ENCODE measurements at regions not wholly inside any gene's neighbourhood (a gene's known extent, or its start where the extent isn't known, plus 50 kb on each side); places are given as distances from the start of the nearest gene placed in this dataset.
"Not testable (repeated sequence)": the region's sequence is repeated elsewhere in the genome, so short reads cannot be mapped to it uniquely, and the experiment has no call there.

DNA sequence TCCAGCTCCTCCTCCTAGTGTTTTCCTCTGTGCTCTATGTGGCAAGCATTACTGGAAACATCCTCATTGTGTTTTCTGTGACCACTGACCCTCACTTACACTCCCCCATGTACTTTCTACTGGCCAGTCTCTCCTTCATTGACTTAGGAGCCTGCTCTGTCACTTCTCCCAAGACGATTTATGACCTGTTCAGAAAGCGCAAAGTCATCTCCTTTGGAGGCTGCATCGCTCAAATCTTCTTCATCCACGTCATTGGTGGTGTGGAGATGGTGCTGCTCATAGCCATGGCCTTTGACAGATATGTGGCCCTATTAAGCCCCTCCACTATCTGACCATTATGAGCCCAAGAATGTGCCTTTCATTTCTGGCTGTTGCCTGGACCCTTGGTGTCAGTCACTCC, 64.0 kb downstream of the OR4F15 start:
- not testable (repeated sequence) for DNase-seq (ENCODE audit: low read depth in 3 of 3, low spot score in 2 of 3)

DNA sequence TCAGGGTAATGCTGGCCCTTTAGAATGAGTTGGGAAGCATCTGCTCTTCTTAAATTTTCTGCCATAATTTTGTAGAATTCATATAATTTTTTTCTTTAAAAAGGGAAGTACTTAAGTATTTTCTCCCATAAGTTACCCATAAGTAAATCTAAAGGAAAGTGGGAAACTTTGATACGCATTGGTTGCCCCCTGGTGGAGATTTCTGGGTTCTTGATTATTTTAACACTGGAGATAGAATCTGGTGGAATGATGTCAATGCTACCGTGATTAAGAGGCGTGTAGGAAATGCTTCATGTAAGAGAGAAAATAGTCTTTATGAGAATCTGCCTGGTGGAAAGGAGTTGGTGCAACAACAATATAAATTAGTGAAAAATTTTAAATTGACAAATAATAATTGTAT, 65.6 kb downstream of the OR4F15 start:
- DNase-seq (ENCODE audit: low read depth in 3 of 3, low spot score in 2 of 3) = not testable (repeated sequence)

DNA sequence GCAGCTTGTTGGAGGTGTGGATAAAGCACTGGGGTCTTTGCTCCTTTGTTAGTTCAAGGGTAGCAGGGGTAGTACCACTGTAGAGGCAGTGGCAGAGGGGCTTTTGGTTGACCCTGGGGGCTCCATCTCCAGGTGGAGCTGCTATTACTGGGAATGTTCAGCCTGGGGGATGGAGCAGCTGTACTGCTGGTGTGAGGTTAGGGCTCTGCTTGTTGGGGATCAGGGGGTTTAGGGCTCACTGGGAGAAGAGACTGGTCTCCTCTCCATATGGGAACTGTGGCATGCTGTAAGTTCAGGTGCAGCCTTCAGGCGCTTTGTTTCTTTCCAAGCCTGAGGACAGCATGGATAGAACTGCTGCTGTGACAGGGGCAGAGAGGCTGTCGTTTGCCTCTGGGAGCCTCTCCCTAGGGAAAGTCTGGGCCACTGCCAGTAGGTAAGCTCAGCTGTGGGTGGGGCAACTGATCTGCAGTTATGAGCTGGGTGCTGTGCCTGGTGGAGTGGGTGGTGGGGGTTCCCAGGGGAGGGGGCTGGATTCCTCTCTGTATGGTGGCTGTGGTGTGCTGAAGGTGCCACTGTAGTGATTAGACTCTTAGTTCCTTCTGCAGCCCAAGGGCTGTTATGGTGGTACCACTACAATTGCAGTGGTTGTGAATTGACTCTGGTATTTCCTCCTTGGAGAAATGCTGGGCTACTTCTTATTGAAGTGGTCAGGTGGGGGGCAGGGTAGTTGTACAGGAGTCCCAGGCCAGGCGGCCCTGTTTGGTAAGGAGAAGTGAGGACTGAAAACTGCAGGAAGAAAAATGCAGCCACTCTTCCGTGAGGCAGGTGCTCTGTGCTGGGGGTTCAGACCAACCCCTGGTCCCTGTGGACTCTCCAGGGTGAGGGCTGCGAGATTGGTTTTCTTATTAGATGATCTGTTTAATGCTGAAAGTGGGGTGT, 100.6 kb downstream of the OR4F15 start:
- not testable (repeated sequence) for DNase-seq (ENCODE audit: low read depth in 3 of 3, low spot score in 2 of 3)

DNA sequence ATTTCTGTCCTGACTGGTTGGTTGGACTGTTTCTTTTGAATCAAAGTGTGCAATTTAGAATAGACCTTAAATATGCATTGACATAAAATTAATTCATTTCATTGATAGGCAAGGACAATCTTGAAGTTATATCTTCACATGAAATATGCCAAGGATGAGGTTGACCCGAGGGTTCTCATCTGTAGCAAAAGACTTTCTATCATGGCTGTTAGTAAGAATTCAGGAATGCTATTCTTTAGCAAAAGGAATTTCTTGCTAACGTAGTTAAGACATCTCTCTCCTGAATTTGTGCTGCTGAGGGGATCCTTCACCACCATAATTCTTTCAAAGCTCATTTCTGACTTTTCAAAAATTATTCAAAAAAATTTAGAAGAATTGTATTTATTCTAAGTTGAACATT, 112.6 kb downstream of the OR4F15 start:
- DNase-seq (ENCODE audit: low read depth in 3 of 3, low spot score in 2 of 3) = not testable (repeated sequence)

DNA sequence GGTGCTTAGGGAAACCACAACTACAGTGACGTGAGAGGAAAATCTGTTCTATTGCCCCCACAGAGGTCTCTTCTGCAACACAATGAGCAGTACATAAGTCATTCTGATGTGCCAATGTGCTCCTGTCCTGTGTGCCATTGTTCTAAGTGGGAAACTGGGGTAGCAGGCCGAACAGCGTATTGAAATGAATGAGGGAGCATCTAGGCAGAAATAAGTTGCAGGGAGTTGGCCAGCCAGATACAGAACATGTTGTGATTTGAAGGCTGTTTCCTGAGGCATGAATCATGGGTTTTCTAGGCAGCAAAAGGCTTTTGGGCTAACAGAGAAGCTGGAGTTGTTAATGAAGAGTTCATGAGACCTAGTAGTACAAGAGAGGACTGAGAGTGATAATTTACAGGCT, 122.5 kb downstream of the OR4F15 start:
- not testable (repeated sequence) for DNase-seq (ENCODE audit: low read depth in 3 of 3, low spot score in 2 of 3)

DNA sequence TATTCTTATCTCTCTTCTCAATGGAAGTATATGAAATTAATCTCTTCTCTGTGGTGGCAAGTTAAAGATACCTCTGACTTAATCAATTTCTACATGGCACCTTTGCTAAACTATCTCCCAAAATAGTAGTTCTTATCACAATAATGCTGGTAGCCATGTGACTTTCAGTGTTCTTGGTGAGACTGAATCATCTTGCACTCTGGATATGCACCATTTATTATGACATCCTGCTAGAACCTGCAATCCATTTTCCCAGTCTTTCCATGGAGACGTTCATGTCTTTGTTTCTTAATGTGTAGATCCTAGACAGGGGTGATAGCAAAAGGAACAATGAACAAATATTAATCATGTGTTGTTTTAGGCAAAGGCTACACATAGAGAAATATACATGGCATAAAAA, 125.4 kb downstream of the OR4F15 start:
- DNase-seq (ENCODE audit: low read depth in 3 of 3, low spot score in 2 of 3) = not testable (repeated sequence)

DNA sequence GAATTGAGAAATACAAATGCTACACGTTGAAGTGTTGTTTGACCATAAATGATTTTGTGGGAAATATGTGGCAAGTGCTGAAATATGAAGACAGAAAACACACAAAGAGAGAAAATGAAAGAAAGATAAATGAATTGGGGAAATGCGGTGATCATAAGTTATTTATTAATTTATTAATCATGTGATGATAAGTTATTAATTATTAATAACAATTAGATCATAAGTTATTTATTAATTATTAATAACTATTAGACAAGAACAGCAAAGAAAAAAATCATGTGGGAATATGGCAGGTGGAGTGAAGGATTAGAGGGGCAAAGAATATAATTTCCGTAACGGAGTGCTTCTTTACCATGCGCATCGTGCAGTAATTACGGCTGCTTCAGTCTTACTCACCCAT, 126.6 kb downstream of the OR4F15 start:
- not testable (repeated sequence) for DNase-seq (ENCODE audit: low read depth in 3 of 3, low spot score in 2 of 3)

DNA sequence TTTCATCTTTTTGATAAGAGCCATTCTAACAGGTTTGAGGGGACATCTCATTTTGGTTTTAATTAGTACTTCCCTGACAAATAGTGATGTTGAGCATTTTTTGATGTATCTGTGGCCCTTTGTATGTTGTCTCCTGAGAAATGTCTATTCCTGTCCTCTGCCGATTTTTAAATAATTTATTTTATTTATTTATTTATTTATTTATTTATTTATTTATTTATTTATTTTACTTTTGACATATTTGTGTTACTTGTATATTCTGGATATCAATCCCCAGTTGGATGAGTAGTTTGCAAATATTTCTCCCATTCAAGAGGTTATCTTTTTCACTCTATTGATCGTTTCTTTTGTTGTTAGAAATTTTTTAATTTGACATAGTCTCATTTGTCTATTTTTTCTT, 133.9 kb downstream of the OR4F15 start:
- not testable (repeated sequence) for DNase-seq (ENCODE audit: low read depth in 3 of 3, low spot score in 2 of 3)

DNA sequence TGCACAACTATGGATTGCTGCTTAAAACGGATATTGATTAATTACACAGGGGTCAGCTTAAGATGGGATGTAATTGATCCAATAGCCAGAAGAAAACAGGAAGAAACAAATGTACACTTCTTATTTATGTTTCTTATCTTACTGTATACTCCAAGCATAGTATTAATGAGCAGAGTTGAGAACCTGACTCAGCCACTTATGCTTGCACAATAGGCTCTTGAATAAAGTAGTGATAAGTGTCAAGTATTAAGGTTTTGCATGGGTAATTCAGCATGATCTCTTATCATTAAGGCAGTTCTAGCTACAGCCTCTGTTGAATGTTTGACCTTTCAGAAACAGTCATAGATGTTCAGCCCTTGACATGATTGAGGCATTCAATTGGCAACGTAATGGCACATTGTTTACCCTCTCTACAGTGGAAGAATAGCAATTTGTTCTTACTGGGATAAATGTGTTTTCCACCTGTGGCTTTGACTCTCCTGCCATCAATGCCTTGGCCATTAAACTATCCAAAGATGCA, 136.5 kb downstream of the OR4F15 start:
- DNase-seq (ENCODE audit: low read depth in 3 of 3, low spot score in 2 of 3) = not testable (repeated sequence)

DNA sequence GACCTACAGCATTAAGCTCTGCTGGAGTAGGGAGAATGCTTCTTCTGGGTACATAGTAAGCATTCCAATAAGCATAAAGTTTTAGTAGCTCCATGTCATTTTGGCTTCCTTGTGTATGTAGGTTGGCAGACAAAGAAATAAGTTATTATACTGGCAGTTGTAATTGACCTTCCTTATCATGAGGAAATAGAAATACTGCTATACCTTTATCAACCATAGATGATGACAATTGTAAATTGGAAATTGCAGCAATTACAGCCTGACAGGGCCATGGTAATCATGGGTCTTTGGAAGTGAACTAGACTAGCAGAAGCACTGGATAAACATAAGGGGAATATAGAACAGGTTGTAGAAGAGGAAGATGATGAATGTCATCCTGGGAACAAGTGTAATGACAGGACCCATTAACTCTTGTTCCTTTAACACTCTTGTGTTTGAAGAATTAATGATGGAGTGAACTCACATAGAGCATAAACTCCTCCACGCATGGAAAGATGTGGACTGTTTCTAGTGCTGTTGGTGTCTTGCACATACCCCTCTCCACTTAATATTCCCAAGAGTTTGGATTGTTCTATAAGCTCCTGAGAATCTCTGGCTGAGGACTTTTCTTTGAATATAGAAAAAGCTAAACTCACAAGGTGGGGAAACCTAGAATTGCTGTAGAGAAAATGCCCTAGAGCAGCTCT, 137.5 kb downstream of the OR4F15 start:
- DNase-seq (ENCODE audit: low read depth in 3 of 3, low spot score in 2 of 3) = not testable (repeated sequence)

DNA sequence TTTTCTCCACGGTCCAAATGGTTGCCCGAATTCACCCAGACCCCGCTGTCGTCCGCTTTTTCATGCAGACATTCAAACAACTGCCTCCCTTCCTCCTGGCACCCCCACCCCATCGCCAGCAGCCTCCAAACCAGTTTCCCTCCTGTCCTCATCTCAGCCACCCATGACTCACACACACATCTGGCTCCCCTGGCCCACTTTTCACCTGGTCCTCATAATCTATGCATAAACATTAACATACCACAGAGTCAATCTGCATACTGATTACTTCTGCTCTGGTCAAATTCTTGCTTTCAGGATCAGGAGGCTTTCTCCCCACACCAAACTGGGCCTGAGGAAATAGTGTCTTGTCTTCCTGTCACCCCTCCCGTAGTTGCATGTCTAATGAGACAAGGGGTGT, 142.0 kb downstream of the OR4F15 start:
- not testable (repeated sequence) for DNase-seq (ENCODE audit: low read depth in 3 of 3, low spot score in 2 of 3)

DNA sequence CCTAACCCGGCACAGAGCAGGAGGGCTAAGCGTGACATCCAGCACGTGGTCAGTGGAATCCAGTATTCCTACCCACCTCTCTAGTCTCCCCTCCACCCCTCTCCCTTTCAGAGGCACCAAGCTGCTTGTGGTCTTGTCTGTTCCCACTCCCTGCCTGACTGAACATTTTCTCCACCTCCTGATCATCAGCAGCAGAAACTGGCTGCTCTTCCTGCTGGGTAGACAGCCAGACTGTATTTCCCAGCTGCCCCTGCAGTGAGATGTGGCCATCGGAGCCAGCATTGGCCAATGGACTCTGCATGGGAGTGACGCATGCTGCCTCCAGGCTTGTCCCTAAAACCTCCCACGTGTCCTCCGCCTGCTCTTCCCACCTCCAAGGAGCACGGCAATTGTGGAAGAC, 143.8 kb downstream of the OR4F15 start:
- DNase-seq (ENCODE audit: low read depth in 3 of 3, low spot score in 2 of 3) = not testable (repeated sequence)

DNA sequence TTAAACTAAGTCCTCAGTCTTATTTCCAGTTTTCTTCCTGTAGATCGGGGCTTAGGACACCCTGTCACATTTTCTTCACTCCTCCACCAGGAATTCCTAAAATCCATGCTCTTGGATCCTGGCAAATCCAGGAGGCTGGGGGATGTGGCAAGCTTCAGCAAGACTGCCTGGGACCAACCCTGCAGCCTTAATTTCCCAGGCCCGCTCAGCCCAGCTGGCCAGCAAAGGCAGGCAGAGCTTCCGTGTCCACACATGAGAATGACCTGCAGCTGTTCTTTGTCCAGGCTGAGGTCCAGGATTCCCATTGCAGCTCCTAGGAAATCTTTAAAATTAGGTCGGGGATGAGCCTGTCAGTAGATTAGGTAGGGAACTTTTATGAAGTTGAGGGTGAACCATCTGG, 146.7 kb downstream of the OR4F15 start:
- DNase-seq (ENCODE audit: low read depth in 3 of 3, low spot score in 2 of 3) = not testable (repeated sequence)

DNA sequence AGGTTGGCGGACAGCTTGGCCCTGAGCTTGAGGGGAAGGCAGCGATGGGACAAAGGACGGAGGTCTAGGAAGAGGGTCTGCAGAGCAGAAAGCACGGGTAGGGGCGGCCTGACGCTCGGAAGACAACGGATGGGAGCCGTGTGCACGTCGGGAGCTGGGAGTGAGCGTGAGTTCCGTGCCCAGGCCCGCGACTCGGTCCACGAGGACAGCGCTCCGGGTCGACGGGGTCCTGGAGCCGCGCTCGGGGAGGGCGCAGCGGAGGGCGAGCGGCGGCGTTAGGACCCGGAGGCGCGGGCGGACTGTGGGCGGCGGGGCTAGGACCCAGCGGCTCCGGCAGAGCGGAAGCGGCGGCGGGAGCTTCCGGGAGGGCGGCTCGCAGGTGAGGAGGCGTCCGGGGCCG, 149.3 kb downstream of the OR4F15 start:
- DNase-seq (ENCODE audit: low read depth in 3 of 3, low spot score in 2 of 3) = not testable (repeated sequence)

DNA sequence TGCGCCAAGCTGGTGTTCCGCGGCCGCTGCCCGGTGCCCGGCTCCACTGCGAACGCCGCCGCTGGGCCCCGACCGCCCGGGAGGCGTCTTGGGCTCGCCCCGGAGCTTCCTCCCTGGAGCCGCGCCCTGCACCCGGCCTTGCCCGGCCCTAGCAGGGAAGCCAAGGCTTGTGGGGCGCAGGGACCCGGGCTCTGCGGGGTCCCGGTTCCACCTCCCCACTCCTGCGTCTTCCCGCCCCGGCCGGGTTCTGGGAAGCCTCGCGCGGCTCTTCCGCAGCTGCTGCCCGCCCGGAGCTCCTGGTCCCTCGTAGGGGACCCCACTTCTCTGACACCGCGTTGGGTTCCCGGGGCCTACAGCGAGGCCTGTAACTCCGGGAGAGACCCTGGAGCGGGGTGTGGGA, 149.8 kb downstream of the OR4F15 start:
- not testable (repeated sequence) for DNase-seq (ENCODE audit: low read depth in 3 of 3, low spot score in 2 of 3)

DNA sequence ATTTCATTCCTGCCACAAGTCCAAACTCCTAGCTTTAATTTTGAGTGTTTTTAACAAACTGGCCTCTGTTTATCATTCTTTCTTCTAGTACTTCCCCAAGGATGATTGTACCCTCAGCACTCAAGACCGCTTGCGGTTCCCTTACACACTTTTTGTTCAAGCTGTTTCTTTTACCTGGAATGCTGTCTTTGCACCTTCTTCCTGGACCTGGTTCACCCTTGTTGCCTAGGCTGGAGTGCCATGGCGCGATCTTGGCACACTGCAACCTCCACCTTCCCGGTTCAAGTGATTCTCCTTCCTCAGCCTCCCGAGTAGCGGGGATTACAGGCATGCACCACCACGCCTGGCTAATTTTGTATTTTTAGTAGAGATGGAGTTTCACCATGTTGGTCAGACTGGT, 151.7 kb downstream of the OR4F15 start:
- DNase-seq (ENCODE audit: low read depth in 3 of 3, low spot score in 2 of 3) = not testable (repeated sequence)

DNA sequence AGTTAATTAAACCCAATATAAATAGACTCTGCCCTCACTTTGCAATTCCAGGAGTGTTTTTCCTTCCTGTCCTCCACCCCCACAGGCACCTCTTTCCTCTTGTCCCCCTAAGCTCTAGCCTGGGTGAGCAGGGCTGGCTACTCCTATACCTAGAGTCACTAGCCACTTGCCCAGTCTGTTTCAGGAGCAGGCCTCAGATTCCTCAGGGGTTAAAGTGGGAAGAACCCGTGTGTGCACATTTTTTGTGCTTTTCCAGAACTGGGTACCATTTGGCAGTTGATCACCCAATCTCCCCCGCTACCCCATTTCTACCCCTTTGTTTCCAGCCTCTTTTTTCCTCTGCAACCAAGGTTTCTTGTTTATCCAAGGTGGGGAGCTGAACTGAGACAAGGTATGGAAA, 153.4 kb downstream of the OR4F15 start:
- DNase-seq (ENCODE audit: low read depth in 3 of 3, low spot score in 2 of 3) = not testable (repeated sequence)

DNA sequence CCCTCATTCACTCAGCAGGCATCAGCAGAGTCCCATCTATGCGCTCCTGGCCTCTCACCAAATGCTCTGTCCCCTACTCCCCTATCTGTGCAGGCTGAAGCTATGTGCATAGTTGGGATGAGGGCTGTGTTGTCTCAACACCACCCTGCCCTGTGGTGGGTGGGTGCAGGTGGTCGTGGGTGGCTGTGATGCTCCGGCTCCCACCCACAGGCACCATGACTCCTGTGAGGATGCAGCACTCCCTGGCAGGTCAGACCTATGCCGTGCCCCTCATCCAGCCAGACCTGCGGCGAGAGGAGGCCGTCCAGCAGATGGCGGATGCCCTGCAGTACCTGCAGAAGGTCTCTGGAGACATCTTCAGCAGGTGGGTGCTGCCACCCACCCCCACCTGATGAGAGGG, 153.9 kb downstream of the OR4F15 start:
- not testable (repeated sequence) for DNase-seq (ENCODE audit: low read depth in 3 of 3, low spot score in 2 of 3)

DNA sequence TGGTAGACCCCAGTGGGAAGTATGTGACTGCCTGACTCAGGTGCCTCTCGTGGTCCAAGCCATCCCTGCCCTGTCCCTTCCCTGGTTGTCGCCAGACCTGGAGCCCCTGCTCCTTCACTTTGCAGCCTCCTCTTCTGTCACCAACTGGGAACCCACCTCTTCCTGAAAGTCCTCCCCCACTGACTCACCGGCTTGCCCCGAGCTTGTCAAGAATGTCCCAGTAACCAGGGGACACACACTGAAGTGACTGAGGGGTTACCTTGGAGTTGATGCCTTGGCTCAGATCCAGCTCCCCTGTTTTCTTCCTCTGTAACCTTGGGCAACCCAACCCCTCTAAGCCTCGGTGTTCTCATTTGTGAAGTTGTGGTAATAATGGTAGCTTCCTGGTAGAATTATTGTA, 155.4 kb downstream of the OR4F15 start:
- DNase-seq (ENCODE audit: low read depth in 3 of 3, low spot score in 2 of 3) = not testable (repeated sequence)

DNA sequence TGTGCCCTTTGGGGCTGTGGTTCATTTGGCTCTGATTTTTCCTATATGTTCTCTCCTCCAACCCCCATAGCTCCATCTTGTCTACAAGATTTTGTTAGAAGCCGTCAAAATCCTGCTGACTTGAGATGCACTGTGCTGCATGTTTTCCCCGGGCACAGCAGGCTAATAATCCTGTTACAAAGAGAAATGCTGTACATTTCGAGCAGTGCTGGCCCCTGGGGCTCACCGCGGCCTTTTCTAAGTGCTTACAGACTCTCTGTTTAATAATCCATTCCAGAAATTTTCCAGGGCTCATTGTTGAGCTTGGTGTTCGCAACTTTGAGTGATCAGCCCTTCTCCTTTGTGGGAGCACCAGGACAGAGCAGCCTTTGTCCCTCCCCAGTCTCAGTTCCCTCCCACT, 158.6 kb downstream of the OR4F15 start:
- not testable (repeated sequence) for DNase-seq (ENCODE audit: low read depth in 3 of 3, low spot score in 2 of 3)

DNA sequence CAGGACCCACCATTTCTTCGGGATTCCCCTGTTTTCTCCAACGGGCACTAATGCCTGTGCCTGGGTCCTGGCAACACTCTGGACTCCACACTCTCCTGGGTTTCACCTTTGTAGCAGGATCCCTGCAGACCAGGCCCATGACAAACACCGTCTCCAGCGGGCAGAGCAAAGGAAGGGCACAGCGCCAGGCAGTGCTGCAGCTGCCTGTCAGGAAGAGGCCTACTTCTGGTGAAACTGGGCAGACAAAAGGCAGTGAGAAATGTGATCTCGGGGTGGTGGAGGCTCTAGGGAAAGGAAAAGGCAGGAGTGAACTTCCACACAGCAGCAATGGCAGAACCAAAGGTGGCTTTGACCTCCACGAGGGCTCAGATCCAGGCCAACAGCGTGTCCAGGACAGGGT, 165.3 kb downstream of the OR4F15 start:
- DNase-seq (ENCODE audit: low read depth in 3 of 3, low spot score in 2 of 3) = not testable (repeated sequence)

Data from right renal cortex interstitium (tissue), 3 donors.